ENCODE measurements at regions not wholly inside any gene's neighbourhood (a gene's known extent, or its start where the extent isn't known, plus 50 kb on each side); places are given as distances from the start of the nearest gene placed in this dataset.
"Not testable (repeated sequence)": the region's sequence is repeated elsewhere in the genome, so short reads cannot be mapped to it uniquely, and the experiment has no call there.

DNA sequence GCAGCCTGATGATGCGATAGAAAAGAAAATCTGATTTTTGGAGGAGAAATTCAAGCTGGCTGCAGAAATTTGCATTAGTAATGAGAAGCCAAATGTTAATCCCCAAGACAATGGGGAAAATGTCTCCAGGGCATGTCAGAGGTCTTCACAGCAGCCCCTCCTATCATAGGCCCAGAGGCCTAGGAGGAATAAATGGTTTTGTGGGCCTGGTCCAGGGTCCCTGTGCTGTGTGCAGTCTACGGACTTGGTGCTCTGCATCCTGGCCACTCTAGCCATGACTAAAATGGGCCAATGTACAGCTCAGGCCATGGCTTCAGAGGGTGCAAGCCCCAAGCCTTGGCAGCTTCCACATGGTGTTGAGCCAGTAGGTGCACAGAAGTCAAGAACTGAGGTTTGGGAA, 303.8 kb upstream of the SEMA3C start:
- not testable (repeated sequence) for DNase-seq (ENCODE audit: low read depth)

DNA sequence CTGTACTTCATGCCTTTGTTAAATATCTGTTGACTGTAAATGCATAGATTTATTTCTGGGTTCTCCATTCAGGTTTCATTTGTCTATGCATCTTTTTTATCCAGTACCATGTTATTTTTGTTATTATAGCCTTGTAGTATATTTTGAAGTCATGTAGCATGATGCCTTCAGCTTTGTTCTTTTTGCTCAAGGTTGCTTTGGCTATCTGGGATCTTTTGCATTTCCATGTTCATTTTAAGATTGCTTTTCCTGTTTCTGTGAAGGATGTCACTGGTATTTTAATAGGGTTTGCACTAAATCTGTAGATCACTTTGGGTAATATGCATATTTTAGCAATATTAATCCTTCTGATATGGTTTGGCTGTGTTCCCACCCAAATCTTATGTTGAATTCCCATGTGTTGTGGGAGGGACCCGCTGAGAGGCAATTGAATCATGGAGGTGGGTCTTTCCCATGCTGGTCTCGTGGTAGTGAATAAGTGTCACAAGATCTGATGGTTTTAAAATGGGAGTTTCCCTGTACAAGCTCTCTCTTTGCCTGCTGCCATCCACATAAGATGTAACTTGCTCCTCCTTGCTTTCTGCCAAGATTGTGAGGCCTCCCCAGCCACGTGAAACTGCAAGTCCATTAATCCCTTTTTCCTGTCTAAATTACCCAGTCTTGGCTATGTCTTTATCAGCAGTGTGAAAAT, 302.8 kb upstream of the SEMA3C start:
- DNase-seq (ENCODE audit: low read depth), result no peak

DNA sequence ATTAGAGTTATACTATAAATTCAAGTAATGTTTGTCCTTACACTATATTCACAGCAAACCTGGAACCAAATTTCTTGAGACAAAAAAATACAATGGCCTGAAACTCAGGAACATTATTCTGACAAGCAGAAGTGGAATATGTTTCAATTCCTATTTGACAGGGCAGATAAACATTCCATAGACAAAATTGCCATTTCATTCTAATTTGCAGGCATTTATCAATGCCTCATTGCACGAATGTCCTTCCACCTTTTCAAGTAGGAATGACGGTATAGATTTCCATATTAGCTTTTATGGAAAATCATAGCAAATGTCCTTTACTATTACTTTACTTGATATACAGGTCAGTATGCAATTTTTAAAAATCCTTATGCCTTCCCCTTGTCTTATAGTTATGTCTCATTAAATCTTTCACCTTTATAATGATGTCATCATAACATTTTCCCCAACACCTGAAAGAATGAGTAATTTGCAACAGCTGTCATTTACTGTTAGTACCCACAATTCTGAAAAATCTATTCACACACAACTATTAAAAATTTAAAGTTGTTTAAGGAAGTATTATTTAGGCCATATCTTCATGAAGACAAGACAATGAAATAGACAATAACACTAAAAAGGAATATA, 299.7 kb upstream of the SEMA3C start:
- DNase-seq (ENCODE audit: low read depth), result no peak

DNA sequence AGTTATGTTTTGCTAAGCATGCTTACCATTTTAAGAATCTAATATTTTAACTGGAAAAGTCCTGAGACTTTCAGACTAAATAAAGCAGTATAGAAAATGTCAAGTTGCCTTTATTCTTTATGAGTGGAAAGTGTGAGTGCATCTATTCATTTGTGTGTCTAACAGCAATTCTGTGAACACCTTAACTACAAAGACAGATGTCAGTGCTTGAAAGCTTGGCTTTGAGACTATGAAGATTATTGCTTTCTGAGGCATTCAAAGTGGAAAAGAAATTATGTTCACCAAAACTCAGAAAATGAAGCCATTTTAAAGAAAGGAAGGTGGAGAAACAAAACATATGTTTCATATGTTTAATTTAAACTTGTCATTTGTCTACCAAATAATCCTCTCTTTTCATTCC, 294.5 kb upstream of the SEMA3C start:
- no peak for DNase-seq (ENCODE audit: low read depth)

DNA sequence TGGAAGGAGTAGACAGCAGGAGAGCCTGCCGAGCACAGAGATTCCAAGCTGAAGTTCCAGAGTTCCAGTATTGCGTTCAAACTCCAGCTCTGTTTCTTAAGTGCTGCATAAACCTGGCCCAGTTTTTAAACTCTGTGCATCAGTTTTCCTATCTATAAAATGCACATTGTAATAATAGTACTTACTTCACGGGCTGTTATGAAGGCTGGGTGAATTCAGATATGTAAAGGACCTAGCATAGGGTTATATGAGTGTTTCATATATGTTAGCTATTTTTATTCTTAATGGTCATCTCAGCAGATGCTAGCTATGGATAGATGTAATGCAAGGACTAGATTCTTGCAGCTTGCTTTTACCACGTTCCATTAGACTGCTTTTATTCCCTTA, 293.1 kb upstream of the SEMA3C start:
- DNase-seq (ENCODE audit: low read depth), result no peak

DNA sequence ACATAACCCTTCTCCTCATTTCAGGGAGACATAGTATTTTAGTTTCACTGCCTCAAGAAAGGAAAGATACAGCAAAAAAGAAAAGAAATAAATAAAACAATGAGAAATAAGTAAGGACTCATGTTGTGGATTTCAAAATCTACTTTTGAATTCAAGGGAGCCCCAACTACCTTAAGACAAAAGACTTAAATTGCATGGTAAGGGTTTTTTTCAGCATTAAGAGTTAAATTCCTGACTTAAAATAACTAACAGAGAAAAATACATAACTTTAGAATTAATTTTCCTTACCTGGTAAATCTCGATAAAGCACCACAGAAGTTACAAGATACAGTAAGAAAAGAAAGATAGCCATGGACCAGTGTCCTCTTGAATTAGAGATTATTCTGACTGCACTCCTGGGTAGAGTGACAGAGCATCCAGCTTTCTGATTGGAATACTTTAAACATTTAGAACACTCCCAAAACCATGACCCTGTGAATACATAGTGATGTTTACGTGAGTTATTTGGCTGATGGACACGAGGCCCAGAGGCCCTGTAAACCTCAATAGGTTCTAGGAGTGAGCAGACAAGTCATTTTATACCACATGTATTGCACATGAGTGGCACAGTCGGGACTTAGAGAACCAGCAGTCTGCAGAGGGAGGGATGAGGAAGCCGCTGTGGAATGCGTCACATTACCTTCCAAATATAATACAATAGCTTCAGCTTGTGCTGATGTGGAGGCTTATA, 292.5 kb upstream of the SEMA3C start:
- DNase-seq (ENCODE audit: low read depth), result no peak

DNA sequence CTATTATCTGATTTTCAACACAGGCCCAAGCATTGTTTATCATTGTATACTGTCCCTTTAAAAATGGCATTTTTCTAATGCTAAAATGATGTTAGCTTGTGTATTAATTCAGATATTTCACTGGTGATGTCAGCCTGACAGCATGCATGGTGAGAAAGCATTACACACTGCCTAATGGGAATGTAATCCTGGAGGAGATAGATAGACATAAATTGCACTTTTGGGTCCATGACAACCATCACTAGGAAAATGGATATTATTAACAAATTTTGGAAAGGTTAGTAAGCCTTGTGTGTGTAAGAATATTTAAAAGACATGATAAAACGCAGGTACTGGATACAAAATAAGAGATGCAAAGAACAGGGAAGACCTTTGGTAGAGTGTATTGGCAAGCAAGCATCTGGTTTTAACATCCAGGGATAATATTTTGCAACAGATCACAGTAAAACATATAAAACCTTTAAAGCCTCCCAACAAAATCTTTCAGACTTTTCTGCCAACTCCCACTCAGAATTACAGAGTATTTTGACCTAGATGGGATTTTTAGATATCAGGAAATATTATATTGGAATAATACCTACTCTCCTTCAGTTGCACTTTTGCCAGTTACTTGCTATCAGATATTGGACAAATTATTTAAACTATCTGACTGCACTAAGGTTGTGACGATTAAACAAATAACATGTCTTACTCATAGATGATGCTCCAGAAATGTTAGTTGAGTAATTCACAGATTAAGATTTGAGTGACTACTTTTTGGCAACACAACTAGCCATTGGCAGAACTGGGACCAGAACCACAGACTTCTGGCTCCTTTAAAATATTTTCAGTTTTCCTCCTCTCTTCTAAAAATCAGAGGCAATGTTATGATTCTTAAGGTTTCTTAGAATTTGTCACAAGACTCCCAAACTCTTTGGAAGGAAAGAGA, 291.6 kb upstream of the SEMA3C start:
- no peak for DNase-seq (ENCODE audit: low read depth)

DNA sequence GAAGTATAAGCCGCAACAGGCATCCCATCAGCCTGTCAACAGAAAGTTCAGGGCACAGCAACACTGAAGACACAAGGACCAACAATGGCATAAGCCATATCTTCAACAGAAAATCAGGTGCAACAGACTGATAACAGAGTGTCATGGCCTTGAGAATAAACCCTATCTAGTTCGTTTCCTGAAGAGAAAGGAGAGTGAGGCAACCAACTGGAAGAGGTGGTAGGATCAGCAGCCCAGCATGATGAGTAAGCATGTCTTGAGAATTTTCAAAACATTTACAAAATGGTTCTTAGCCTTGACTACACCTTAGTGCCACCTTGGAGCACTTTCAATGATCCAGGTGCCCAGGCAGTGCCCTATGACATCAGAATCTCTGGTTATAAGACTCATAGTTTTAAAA, 290.2 kb upstream of the SEMA3C start:
- no peak for DNase-seq (ENCODE audit: low read depth)

DNA sequence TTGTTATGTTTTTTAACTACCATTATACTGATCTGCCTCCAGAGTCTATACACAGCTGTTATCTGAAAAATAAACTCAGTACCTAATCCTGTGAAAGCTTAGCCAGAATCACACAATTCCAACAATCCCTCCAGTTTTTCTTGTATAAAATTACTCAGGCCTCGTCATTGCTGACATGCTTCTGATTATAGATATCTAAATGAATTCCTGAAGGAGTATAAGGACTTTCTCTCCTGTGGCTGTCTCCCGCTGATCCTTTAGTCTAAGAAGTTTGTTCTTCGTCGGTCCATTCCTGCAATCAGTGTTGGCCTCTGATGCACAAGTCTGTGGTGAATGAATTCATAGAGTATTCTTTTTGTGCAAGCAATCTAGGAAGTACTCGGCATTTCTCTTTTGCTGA, 288.9 kb upstream of the SEMA3C start:
- no peak for DNase-seq (ENCODE audit: low read depth)

DNA sequence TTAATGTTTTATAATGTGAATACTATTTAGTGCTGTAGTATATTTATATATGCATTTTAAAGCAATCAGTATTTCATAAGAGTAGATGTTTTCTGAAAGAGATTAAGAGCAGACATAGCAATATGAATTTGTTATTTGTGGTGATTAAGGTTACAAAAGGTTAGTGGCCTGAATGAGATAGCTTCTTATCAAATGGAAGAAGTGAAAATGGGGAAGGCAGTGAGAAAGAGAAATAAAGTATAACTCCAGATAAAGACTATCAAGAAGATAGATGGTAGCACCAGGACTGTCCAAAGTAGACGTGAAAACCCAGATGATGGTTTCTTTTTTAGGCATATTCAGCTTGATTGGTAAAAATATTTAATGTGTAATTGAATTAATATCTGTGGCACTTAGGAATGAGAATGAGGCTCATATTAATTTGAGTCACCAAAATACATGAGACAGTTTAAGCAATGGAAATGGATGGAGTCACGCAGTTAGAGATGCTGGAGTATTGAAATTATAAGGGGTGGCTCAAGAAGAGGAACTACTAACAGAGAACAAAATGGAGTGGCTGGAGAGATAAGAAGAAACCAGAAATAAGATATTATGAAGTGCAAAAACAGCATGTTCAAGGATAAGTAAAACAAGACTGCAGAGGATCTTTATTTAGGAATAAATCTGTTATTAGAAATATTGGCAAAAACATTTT, 288.0 kb upstream of the SEMA3C start:
- no peak for DNase-seq (ENCODE audit: low read depth)

DNA sequence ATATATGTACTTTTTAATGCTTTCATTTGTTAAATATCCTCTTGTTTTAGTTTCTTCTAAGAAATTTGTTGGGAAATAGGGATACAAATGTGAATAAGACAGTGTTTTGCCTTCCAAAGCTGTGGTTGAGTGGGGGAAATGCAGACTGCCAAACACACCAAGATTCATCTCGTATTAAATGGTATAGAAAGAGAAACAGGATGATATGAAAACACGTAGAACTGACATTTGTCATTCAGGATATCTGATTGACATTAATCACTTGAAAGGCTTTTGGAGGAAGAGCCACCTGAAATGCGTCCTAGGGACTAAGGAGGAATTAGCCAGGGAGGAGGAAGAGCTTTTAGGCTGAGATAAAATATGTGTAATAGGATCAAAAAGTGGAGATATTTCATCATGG, 287.4 kb upstream of the SEMA3C start:
- no peak for DNase-seq (ENCODE audit: low read depth)

DNA sequence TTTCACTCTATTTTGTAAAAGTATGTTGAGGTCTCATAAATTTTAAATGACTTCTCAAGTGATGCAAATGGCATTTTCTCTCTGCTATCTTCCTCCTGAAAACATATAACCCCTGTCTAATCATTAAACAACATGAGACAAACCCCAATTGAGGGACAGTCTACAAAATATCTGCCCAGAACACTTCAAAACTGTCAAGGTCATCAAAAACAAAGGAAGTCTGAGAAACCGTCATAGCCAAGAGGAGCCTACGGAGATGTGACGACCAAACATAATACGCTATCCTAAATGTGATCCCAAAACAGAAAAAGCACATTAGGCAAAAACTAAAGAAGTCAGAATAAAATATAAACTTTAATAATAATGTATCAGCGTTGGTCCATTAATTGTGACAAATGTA, 282.3 kb upstream of the SEMA3C start:
- DNase-seq (ENCODE audit: low read depth), result no peak

DNA sequence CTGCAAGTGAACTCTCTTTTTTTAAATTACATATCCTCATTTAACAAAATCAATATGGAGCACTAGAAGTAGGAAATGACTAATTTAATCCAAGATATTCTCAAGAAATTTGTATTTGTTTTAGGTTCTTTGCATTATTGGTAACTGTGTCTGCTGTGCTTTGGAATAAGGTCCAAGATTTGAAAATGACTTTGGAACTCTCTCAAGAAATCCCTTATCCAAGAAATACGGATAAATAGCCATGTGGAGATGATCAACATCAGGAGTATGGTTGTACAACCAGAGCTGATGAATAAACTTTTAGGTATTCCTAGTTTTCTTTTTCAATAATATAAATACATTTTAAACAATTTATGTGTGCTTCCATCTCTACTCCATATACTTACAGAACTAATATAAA, 279.9 kb upstream of the SEMA3C start:
- no peak for DNase-seq (ENCODE audit: low read depth)

DNA sequence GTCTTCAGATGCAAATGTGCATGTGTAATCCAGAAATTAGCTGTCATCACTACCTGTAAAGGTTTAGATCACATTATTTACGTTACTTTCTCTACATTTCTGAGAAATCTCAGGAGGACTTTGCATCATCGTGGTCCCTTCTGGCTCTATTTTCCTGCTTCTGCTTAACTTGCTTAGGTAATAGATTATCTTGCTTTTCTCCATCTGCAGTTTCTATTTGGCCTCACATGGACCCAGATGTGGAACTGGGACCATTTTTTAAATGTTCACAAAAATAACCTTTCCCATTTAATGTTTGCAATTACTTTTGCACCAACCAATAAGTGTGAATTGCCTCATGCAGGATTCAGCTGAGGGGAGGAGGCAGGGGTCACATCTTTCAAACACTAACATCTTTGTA, 278.4 kb upstream of the SEMA3C start:
- no peak for DNase-seq (ENCODE audit: low read depth)

DNA sequence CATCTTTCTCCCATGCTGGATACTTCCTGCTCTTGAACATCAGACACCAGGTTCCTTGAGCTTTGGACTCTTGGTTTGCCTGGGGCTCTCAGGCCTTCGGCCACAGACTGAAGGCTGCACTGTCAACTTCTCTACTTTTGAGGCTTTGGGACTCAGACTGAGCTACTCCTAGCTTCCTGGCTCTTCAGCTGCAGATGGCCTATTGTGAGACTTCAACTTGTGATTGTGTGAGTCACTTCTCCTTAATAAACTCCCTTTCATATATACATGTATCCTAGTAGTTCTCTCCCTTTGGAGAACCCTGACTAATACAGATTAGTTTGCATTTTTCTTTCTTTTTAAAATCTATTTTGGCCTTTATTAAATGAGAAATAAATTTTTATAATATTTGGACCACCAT, 276.2 kb upstream of the SEMA3C start:
- no peak for DNase-seq (ENCODE audit: low read depth)

DNA sequence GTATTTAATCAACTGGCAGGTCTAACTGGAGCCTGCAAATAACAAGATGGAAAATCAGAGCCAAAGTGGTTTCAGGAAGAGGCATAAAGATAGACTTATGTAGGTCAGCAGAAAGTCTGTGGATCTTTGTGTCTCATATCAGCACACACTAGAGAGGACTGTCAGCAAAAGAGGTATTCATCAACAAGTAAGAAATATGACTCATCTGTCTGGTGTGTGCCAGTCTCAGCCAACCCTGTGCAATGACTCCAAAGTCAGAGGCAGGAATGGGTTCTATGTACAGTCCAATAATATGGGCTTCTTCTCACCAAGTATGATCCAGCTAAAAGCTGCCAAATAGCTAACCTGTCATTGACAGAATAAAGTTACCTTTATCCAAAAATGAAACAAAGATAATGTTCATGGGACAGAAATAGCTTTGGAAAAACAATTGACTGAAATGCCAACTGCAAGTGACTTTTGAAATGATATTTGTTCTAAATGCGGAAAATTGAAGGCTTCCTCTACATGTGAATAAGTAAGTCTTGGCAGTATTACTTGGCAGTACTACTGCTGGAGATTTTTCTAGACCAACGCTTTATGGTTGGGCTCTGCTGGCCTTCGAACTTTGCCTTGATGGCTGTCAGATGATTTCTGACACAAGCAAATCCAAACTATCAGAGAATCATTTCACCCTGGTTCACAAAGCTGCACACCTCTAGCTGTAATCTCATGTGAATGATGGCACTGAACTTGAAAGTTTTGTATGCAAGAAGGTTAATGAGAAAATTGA, 272.3 kb upstream of the SEMA3C start:
- DNase-seq (ENCODE audit: low read depth), result no peak

DNA sequence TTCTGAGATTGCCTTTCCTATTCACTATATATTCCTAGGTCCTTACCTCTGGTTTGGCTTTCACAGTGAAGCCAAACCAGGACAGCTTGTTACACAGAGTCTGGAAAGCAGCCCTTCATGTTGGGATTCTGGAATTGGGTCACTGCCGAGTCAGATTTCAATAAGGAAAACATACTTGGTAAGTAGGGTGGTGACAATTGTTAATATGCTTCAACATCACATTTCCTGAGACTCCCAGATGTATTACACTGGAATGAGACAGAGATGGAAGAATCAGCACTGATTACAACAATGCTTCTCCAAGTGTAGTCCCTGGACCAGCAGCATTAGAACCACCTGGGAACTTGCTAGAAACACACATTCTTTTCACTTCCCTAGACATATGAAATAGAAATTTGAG, 268.9 kb upstream of the SEMA3C start:
- no peak for DNase-seq (ENCODE audit: low read depth)

DNA sequence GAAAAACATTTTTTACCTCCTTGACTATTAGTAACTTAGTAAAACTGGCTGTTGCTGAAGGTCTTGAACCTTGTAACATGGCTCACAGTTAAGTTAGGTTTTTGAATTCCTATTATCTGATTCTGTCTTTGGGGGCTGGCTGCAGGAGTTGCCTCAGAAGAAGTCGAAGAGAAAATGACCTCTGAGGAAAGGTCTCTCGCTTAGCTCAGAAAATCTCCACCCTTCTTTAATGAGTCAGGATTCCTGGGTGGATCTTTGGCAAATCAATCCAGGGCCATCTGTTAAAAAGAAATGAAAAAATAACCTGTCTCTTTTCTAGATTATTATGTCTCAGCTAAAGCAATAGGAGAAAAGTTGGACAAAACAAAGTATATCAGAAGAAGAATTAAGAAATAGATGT, 267.8 kb upstream of the SEMA3C start:
- no peak for DNase-seq (ENCODE audit: low read depth)

DNA sequence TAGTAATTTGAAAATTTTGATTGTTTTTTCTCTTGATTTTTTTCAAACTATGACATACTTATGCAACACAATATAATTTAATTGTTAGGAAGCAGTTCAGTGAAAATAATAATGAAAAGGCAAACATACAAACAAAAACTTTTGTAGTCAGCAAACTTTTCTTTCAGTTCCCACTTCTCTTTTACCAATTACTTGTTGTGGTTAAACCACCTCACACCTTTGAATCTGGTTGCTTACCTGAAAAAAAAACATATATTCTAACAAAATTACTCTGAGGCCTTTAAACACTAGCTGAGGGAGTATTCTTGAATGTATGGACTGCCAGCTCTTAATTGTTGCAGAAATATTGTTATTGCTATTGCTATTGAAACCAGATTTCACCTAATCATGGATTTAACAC, 266.2 kb upstream of the SEMA3C start:
- no peak for DNase-seq (ENCODE audit: low read depth)

DNA sequence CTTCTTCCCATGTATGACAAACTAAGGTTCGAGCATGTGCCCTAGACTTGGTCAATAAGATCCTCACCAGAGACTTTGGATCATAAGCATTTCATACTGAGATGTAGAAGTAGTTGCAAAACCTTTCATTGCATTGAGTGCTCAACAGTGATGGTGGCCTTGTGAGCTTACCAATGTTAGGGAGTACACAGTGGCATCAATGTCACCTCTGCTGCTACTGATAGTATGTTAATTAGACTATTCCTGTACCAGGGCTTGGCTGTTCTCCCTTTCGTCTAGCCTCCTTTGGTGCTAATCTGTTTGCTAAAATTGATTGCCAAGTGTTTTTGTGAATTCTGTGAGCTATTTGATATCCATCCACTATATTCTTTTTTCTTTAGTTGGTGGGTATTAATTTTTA, 264.5 kb upstream of the SEMA3C start:
- no peak for DNase-seq (ENCODE audit: low read depth)

DNA sequence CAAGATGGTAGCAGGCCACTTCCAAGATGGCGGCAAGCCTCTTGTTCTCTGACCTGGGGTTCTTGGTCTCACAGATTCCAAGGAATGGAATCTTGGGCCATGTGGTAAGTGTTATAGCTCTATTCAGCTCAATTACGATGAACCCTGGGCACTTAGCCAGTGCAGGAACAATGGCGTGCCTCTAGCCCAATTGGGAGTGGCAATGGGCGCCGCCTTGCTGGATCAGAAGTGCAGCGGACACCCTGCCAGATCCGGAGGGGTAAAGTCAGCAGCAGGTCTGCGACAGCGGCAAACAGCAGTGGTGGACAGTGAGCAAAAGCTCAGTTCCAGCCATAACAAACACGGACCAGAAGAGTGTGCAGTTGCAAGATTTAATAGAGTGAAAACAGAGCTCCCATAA, 263.2 kb upstream of the SEMA3C start:
- not testable (repeated sequence) for DNase-seq (ENCODE audit: low read depth)
